Mucosa of rectum (tissue), 2 donors: ENCODE measurements at regions not wholly inside any gene's neighbourhood (a gene's known extent, or its start where the extent isn't known, plus 50 kb on each side); places are given as distances from the start of the nearest gene placed in this dataset.

Experiments used
- H3K27ac ChIP-seq, 2 donors: one replicate each; pipeline ENCODE4 v1.7.0; 2013; ENCODE audit warnings: inconsistent platforms in 2 of 2, low read depth in 2 of 2, low read length in 2 of 2
- H3K27me3 ChIP-seq, 2 donors: one replicate each; pipeline ENCODE4 v1.7.0; 2013; ENCODE audit warnings: low read length in 2 of 2; ENCODE audit not compliant: control insufficient read depth in 2 of 2, insufficient read depth in 2 of 2
- H3K36me3 ChIP-seq, 2 donors: one replicate each; pipeline ENCODE4 v1.7.0; 2013; ENCODE audit warnings: low read length in 2 of 2; ENCODE audit not compliant: control insufficient read depth in 2 of 2, insufficient read depth in 2 of 2
- H3K4me1 ChIP-seq, 2 donors: one replicate each; pipeline ENCODE4 v1.7.0; 2013; ENCODE audit warnings: low read length in 2 of 2, mild to moderate bottlenecking in 1 of 2; ENCODE audit not compliant: control insufficient read depth in 2 of 2, insufficient read depth in 2 of 2
- H3K4me3 ChIP-seq, 2 donors: one replicate each; pipeline ENCODE4 v1.7.0; 2013; ENCODE audit warnings: low read length in 2 of 2
- H3K9ac ChIP-seq, 2 donors: one replicate each; pipeline ENCODE4 v1.7.0; 2013; ENCODE audit warnings: low read length in 2 of 2, low read depth in 1 of 2, mild to moderate bottlenecking in 1 of 2
- H3K9me3 ChIP-seq, 2 donors: one replicate each; pipeline ENCODE4 v1.7.0; 2013; ENCODE audit warnings: low read length in 2 of 2; ENCODE audit not compliant: control insufficient read depth in 2 of 2
- donor health status: healthy.
- donor health status: Normal muscosa, but diverticular disease.

DNA sequence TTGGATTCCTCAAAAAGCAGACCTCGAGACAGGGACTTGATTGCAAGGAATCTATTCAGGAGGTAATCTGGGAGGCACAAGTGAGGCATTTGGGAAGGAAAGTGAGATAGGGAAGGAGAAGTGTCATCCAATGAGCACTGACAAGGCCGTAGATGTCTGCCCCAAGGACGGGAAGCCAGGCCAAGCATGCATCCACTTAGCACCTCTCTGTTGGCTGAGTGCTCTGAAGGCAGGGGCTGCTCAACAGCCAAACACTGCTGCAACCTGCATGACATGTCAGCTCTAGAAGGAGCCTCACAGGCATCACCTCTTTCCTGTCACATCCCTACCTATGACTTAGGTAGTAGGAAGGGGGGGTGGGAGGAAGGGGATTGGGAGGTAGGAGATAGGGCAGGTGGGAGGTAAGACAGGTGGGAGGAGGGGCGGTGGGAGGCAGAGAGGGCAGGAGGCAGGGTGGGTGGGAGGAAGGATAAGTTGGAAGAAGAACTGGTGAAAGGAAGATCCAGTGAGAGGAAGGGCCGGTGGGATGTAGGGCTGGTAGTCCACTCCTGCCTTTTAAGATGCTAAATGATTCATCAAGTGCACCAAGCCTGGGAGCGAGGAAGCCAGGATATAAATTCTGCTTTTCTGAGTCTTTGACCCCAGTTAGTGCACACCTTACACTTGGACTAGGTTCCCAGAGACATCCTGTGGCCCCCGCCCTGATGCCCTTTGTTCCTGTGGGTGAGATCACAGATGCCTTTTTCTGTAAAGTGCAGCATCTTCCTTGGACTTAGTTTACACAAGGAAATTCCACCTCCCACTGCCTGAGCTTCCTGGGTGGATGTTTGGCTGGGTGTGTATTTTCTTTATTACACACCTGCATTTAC, 83.8 kb upstream of the NXT1 start:
- H3K9ac ChIP-seq, result no peak overlapping the region
- no peak overlapping the region for H3K4me3 ChIP-seq
- H3K9me3 ChIP-seq, result peaks cover 0 to 3% of the 10 kb centered on the region in 2 donors
- no peaks in the 10 kb centered on the region for H3K36me3 ChIP-seq
- H3K4me1 ChIP-seq, result no peaks in the 10 kb centered on the region
- no peak overlapping the region for H3K27ac ChIP-seq
- H3K27me3 ChIP-seq, result no peaks in the 10 kb centered on the region

DNA sequence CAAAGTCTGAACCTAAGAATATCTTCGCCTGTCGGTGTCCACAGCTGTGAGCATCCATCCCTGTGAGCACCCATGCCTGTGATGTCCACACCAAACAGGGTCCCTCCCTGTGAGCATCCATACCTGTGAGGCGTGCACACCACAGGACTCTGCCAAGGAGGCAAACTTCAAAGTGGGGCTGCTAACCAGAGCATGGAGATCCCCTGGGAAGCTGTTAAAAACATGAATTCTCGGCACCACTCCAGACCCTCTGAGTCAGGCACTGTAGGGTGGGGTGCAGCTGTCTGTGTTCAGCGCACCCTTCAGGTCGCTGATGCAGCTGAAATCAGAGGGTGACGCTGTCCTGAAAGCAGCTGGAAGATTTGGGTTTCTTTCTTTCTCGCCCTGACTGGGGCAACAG, 85.4 kb upstream of the NXT1 start:
- no peak overlapping the region for H3K27ac ChIP-seq
- H3K36me3 ChIP-seq, result no peaks in the 10 kb centered on the region
- no peak overlapping the region for H3K9ac ChIP-seq
- peaks cover 0 to 3% of the 10 kb centered on the region in 2 donors for H3K9me3 ChIP-seq
- H3K27me3 ChIP-seq, result no peaks in the 10 kb centered on the region
- H3K4me1 ChIP-seq, result no peaks in the 10 kb centered on the region
- H3K4me3 ChIP-seq, result no peak overlapping the region

DNA sequence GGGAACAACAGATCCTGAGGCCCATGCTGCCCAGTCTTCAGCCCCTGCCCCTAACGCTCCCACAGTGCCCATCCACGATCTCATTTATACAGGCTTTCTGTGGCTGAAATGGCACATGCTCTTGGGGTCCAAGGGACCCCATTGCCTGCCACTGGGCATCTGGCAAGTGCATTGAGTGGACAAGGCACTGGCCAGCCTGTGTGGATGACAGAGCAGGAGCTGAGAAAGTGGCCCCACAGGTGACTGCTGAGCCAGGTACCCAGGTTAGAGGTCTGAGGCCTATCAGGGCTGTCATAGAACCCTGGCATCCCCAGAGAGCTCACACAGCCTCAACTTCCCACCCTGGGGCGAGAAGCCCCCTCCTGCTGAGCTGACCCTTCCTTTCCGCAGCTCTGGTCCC, 86.0 kb upstream of the NXT1 start:
- Histone ChIP-seq H3K9me3 (peaks cover 0 to 3% of the 10 kb centered on the region in 2 donors), H3K36me3 (no peaks in the 10 kb centered on the region), H3K27ac (no peak overlapping the region), H3K4me3 (no peak overlapping the region), H3K27me3 (no peaks in the 10 kb centered on the region), H3K4me1 (no peaks in the 10 kb centered on the region), H3K9ac (no peak overlapping the region)

DNA sequence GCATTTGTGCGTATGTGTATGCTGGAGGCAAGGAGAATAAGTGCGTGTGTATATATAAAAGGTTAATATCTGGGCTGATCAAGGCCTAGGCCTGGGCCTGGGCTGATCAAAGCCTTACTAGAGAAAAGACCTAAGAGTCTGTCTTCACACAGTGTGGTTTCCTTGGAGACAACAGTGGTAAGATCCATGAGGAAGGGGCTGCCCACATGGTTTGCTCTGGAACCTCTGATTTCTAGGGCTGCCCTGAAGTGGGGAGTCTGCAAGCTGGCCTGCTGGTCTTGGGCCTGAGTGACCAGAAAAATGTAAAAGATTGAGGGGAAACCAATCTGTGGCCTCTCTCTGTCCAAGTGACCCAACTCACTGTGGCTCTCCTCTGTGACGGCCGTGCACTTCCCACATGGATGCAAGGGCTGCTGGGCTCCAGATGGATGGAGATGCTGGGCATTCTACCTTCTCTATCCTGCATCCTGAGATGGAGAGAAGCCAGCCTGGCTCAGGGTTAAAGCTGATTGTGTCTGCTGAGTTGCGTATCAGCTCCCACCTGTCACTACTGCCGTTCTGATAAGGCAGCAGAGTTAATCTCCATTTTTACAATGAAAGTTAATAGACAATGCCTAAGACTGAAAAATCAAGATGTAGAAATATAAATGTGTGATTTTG, 90.3 kb upstream of the NXT1 start:
- Histone ChIP-seq H3K4me3 (no peak overlapping the region), H3K9ac (no peak overlapping the region), H3K36me3 (no peaks in the 10 kb centered on the region), H3K27me3 (no peaks in the 10 kb centered on the region), H3K9me3 (no peaks in the 10 kb centered on the region), H3K27ac (no peak overlapping the region), H3K4me1 (peaks cover 0 to 3% of the 10 kb centered on the region in 2 donors)

DNA sequence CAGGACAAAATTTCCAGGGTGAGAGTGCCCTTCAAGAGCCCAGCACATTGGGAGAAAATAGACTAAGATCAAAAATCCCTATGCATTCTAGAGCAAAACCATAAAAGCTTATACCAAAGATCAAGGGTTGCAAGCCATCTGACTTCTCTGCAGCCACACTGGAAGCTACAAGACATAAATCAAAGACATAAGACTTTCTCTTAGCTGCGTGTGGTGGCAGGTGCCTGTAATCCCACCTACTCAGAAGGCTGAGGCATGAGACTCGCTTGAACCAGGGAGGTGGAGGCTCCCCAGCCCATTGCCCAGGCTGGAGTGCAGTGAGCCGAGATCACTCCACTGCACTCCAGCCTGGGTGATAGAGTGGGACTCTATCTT, 91.9 kb upstream of the NXT1 start:
- Histone ChIP-seq H3K27me3 (no peaks in the 10 kb centered on the region), H3K4me1 (peaks cover 0 to 3% of the 10 kb centered on the region in 2 donors), H3K9me3 (no peaks in the 10 kb centered on the region), H3K4me3 (no peak overlapping the region), H3K36me3 (no peaks in the 10 kb centered on the region), H3K9ac (no peak overlapping the region), H3K27ac (peak overlapping the region; percentile 16 to 20)

DNA sequence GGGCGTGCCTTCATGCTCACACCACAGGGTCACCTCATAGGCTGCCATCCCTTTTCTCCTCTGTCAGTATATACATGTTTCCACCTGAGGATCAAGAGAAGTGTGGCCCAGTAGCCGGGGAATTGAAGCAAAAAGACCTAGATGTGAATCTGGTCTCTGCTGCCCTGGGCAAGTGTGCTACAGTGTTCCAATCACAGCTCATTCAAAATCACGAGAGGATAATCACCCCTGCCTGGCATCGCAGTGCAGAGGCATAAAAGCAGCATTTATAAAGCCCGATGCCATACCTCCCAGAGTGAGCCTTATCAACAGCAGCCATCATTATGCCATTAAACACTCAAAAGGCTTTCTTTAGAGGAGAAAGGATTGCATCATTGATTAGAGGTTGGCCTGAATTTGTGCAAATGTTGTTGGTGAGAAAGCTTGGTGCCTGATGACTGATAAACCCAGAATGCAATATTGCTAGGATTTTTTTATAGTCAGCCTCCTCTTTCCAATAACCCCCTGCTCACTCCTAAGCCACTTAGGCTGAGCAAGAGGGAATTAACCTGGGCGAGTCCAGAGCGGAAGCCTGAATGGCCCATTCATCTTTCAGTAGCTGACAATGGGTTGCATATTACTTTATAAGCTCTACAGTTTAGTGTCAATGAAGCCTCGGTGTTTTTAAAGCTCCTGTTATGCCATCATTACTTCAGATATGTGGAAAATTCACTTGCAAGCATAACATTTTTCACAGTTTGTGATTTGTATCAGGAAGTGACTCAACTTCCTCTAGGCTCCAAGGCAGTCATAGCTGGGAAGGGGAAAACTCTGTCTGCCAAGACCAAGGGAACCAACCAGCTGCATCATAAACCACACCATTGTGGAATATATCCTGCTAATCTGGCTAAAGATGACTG, 92.5 kb upstream of the NXT1 start:
- no peak overlapping the region for H3K9ac ChIP-seq
- H3K27ac ChIP-seq, result peak overlapping the region; percentile 16 to 42
- H3K9me3 ChIP-seq, result no peaks in the 10 kb centered on the region
- H3K36me3 ChIP-seq, result no peaks in the 10 kb centered on the region
- H3K27me3 ChIP-seq, result no peaks in the 10 kb centered on the region
- peaks cover 0 to 3% of the 10 kb centered on the region in 2 donors for H3K4me1 ChIP-seq
- no peak overlapping the region for H3K4me3 ChIP-seq

DNA sequence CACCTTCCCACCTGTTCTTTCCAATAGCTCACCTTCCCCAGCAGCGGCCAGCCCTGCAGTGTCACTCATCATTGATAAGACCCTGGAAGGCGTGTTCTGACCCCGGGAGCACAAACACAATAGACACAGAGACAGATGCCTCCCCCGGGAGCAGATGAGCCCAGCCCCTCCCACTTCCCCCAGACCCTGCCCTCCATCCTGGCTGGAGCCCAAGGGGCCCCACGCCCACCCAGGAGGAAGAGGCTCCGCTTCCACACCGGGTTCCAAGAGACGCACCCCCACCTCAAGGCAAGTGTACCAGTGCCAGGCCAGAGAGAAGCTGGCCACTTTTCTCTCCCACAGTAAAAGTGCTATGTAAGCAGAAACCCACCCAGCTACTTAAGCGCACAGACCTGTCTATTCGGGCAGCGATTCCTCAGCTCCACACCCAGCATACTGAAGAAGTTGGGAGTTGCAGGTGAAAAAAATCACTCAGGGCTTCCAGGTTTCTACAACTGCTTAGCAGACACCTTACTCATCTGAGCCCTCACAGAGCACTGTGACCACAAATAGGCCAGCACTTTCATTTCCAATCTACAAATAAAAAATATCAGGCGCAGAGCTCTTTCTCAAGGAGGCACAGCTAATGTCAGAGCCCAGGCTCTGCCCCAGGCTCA, 93.4 kb upstream of the NXT1 start:
- peak overlapping the region in 1 of 2 donors; percentile 42 for H3K27ac ChIP-seq
- H3K9ac ChIP-seq, result no peak overlapping the region
- no peaks in the 10 kb centered on the region for H3K36me3 ChIP-seq
- H3K27me3 ChIP-seq, result no peaks in the 10 kb centered on the region
- no peaks in the 10 kb centered on the region for H3K9me3 ChIP-seq
- H3K4me1 ChIP-seq, result peaks cover 0 to 3% of the 10 kb centered on the region in 2 donors
- H3K4me3 ChIP-seq, result no peak overlapping the region

DNA sequence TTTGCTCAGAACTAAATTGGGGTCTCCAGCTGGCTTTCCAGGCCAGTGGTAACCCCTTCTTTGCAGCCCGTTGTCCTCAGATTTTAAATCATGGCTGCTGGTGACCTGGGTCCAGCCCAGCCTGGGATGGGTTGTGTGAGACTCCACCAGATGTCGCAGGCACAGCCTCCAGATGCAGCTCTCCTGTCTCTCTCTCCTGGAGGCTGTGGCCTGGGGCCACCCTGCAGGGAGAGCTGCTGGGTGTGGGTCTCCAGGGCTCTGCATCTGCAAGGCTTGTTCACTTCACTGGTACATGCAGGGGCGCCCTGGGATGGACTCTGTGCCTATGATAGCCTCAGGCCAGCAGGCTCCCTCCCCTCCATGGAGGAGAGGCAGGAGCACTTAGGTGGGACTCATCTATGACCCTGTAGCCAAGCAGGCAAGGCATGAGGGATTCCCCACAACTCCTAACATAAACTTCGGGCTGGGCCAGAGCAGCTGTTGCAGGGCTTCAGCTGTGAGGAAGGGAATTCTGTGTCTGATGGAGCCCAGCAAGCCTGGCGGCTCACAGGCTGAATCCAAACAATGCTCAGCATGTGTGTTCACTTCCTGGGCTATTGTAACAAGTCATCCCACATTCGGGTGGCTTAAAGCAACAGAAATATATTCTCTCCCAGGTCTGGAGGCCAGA, 94.7 kb upstream of the NXT1 start:
- no peaks in the 10 kb centered on the region for H3K36me3 ChIP-seq
- peaks cover 0 to 3% of the 10 kb centered on the region in 2 donors for H3K4me1 ChIP-seq
- H3K9me3 ChIP-seq, result no peaks in the 10 kb centered on the region
- peak overlapping the region in 1 of 2 donors; percentile 33 for H3K27ac ChIP-seq
- no peak overlapping the region for H3K9ac ChIP-seq
- peaks cover 0 to 1% of the 10 kb centered on the region in 2 donors for H3K27me3 ChIP-seq
- no peak overlapping the region for H3K4me3 ChIP-seq

DNA sequence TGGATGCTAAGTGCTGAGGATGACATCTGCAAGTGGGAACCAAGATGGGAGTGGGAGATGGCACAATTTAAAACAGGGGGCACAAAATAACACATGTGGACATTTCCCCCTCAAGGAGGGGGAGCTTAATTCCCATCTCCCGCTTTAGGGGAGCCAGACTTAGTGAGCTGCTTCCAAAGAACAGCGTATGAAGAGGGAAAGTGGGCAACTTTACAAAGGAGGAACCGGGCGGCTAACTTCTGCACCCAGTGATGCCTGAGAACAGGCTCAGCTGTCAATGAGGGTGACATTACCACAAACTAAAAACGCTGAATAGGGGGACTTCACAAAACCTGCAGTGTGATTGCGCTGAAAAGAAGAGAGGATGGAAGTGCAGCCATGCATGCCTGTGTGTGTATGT, 95.5 kb upstream of the NXT1 start:
- Histone ChIP-seq H3K27ac (no peak overlapping the region), H3K4me3 (no peak overlapping the region), H3K4me1 (peaks cover 0 to 3% of the 10 kb centered on the region in 2 donors), H3K36me3 (no peaks in the 10 kb centered on the region), H3K9me3 (no peaks in the 10 kb centered on the region), H3K9ac (no peak overlapping the region), H3K27me3 (peaks cover 0 to 1% of the 10 kb centered on the region in 2 donors)
